Ascending aorta (tissue), 2 donors: ENCODE measurements at regions not wholly inside any gene's neighbourhood (a gene's known extent, or its start where the extent isn't known, plus 50 kb on each side); places are given as distances from the start of the nearest gene placed in this dataset.
A peak's percentile ranks its signal among the peaks of the same experiment; 100 is the strongest.

Experiments
- DNase-seq, 2 donors: peaks; one replicate each; pipeline ENCODE4 v3.0.0-alpha.2; 2019; ENCODE audit warnings: low spot score in 2 of 2
- H3K27ac ChIP-seq, 2 donors: fragments of 200-600 bp; sonication (generic); one replicate each; pipeline ENCODE4 v1.5.1; 2016 to 2017; ENCODE audit warnings: mild to moderate bottlenecking in 1 of 2
- H3K27me3 ChIP-seq: fragments of 200-600 bp; sonication (generic); one replicate; pipeline ENCODE4 v1.5.1; 2017
- H3K36me3 ChIP-seq, 2 donors: fragments of 200-600 bp; sonication (generic); one replicate each; pipeline ENCODE4 v1.5.1; 2016
- H3K4me1 ChIP-seq, 2 donors: fragments of 200-600 bp; sonication (generic); one replicate each; pipeline ENCODE4 v1.5.1; 2016 to 2017; ENCODE audit warnings: mild to moderate bottlenecking in 1 of 2
- H3K4me3 ChIP-seq, 2 donors: fragments of 200-600 bp; sonication (generic); one replicate each; pipeline ENCODE4 v1.5.1; 2016 to 2017; ENCODE audit warnings: mild to moderate bottlenecking in 1 of 2
- H3K9me3 ChIP-seq, 2 donors: fragments of 200-600 bp; sonication (generic); one replicate each; pipeline ENCODE4 v1.5.1; 2016
- CTCF ChIP-seq, 3 experiments: fragments of 200-600 bp in 2 of 3; fragments of 450-650 bp in 1 of 3; sonication (generic) in 2 of 3; IDR thresholded peaks; one replicate each; pipeline ENCODE4 v1.5.1; 2016 to 2019; ENCODE audit warnings: antibody characterized with exemption in 3 of 3, mild to moderate bottlenecking in 1 of 3, moderate library complexity in 1 of 3
- intact Hi-C: fragments of 100-400 bp; cut with DNase I; formaldehyde crosslinking; loops from one replicate; pipeline ENCODE4 v1.15.1; 2023

GRCh38 chr2:4662161-4662779, 958.9 kb downstream of the DCDC2C start:
- Histone ChIP-seq H3K27ac (no peak overlapping the region), H3K36me3 (no peaks in the 10 kb centered on the region), H3K4me1 (no peaks in the 10 kb centered on the region), H3K4me3 (no peak overlapping the region), H3K9me3 (no peaks in the 10 kb centered on the region), H3K27me3 (no peaks in the 10 kb centered on the region)
- intact Hi-C loops, result no loop called here
- no peak for TF ChIP-seq CTCF (IDR thresholded peaks at IDR 0.05)
- DNase-seq, result no peak

GRCh38 chr2:4668381-4668780, 965.0 kb downstream of the DCDC2C start:
- no peak overlapping the region for H3K4me3 ChIP-seq
- intact Hi-C loops, result no loop called here
- no peak for DNase-seq
- no peaks in the 10 kb centered on the region for H3K4me1 ChIP-seq
- H3K27ac ChIP-seq, result no peak overlapping the region
- H3K36me3 ChIP-seq, result no peaks in the 10 kb centered on the region
- H3K9me3 ChIP-seq, result no peaks in the 10 kb centered on the region
- no peaks in the 10 kb centered on the region for H3K27me3 ChIP-seq
- TF ChIP-seq CTCF (IDR thresholded peaks at IDR 0.05), result no peak

GRCh38 chr2:4670331-4670730, 967.0 kb downstream of the DCDC2C start:
- H3K9me3 ChIP-seq, result no peaks in the 10 kb centered on the region
- H3K27ac ChIP-seq, result no peak overlapping the region
- TF ChIP-seq CTCF (IDR thresholded peaks at IDR 0.05), result no peak
- H3K4me1 ChIP-seq, result no peaks in the 10 kb centered on the region
- H3K36me3 ChIP-seq, result no peaks in the 10 kb centered on the region
- DNase-seq, result no peak
- H3K4me3 ChIP-seq, result no peak overlapping the region
- intact Hi-C loops, result no loop called here
- no peaks in the 10 kb centered on the region for H3K27me3 ChIP-seq

GRCh38 chr2:4673025-4673489, 969.7 kb downstream of the DCDC2C start:
- no peaks in the 10 kb centered on the region for H3K4me1 ChIP-seq
- no peak overlapping the region for H3K27ac ChIP-seq
- DNase-seq, result peak in 1 of 2 donors; percentile 85
- no peak for TF ChIP-seq CTCF (IDR thresholded peaks at IDR 0.05)
- H3K4me3 ChIP-seq, result peak overlapping the region; percentile 37 to 42
- no peaks in the 10 kb centered on the region for H3K27me3 ChIP-seq
- H3K9me3 ChIP-seq, result no peaks in the 10 kb centered on the region
- intact Hi-C loops, result no loop called here
- no peaks in the 10 kb centered on the region for H3K36me3 ChIP-seq

- Histone ChIP-seq H3K9me3 (no peaks in the 10 kb centered on the region), H3K27me3 (no peaks in the 10 kb centered on the region), H3K27ac (no peak overlapping the region), H3K4me3 (no peak overlapping the region), H3K36me3 (no peaks in the 10 kb centered on the region), H3K4me1 (no peaks in the 10 kb centered on the region)
- intact Hi-C loops, result no loop called here
- no peak for DNase-seq
- TF ChIP-seq CTCF (IDR thresholded peaks at IDR 0.05), result no peak
These were observed 970.6 kb downstream of the DCDC2C start for GRCh38 chr2:4674007-4674406.

- no peak for DNase-seq
- Histone ChIP-seq H3K27me3 (no peaks in the 10 kb centered on the region), H3K4me3 (no peak overlapping the region), H3K36me3 (no peaks in the 10 kb centered on the region), H3K9me3 (no peaks in the 10 kb centered on the region), H3K27ac (no peak overlapping the region), H3K4me1 (no peaks in the 10 kb centered on the region)
- intact Hi-C loops, result no loop called here
- no peak for TF ChIP-seq CTCF (IDR thresholded peaks at IDR 0.05)
These were observed 971.9 kb downstream of the DCDC2C start for GRCh38 chr2:4675295-4675694.
